Mesenchymal stem cell (in vitro differentiated cells and primary cell): ENCODE measurements at regions not wholly inside any gene's neighbourhood (a gene's known extent, or its start where the extent isn't known, plus 50 kb on each side); places are given as distances from the start of the nearest gene placed in this dataset.

Source experiments
- DNase-seq: peaks from one replicate; pipeline ENCODE4 v3.0.0-alpha.2; 2013
- H2AFZ ChIP-seq: one replicate; pipeline ENCODE4 v1.6.1; 2013; ENCODE audit warnings: low read depth, mild to moderate bottlenecking, control low read depth, inconsistent platforms, low read length, moderate library complexity
- H2AK5ac ChIP-seq: 2 replicates; pipeline ENCODE4 v1.6.1; 2013; ENCODE audit warnings: low read length, moderate library complexity, mild to moderate bottlenecking, inconsistent platforms; ENCODE audit not compliant: severe bottlenecking
- H2BK120ac ChIP-seq: one replicate; pipeline ENCODE4 v1.6.1; 2013; ENCODE audit warnings: low read depth, mild to moderate bottlenecking, inconsistent platforms, low read length, moderate library complexity
- H2BK12ac ChIP-seq, 2 experiments: one replicate each; pipeline ENCODE4 v1.6.1; 2013; ENCODE audit warnings: inconsistent platforms in 2 of 2, low read length in 2 of 2, mild to moderate bottlenecking in 2 of 2, moderate library complexity in 2 of 2, control low read depth in 1 of 2
- H2BK15ac ChIP-seq: one replicate; pipeline ENCODE4 v1.6.1; 2013; ENCODE audit warnings: mild to moderate bottlenecking, low read depth, inconsistent platforms; ENCODE audit not compliant: poor library complexity, severe bottlenecking
- H2BK5ac ChIP-seq: 2 replicates; pipeline ENCODE4 v1.6.1; 2013; ENCODE audit warnings: low read depth, mild to moderate bottlenecking, low read length, control low read depth, inconsistent platforms; ENCODE audit not compliant: poor library complexity, severe bottlenecking
- H3K14ac ChIP-seq, 2 experiments: one replicate each; pipeline ENCODE4 v1.6.1; 2013; ENCODE audit warnings: inconsistent platforms in 2 of 2, low read length in 2 of 2, control low read depth in 1 of 2, mild to moderate bottlenecking in 1 of 2, moderate library complexity in 1 of 2
- H3K18ac ChIP-seq, 2 experiments: one replicate each; pipeline ENCODE4 v1.6.1; 2013; ENCODE audit warnings: inconsistent platforms in 2 of 2, low read length in 2 of 2, control low read depth in 1 of 2, low read depth in 1 of 2, mild to moderate bottlenecking in 1 of 2
- H3K23ac ChIP-seq, 2 experiments: one replicate each; pipeline ENCODE4 v1.6.1; 2013; ENCODE audit warnings: inconsistent platforms in 2 of 2, low read length in 2 of 2, mild to moderate bottlenecking in 2 of 2, moderate library complexity in 2 of 2, control low read depth in 1 of 2
- H3K27ac ChIP-seq: 2 replicates; pipeline ENCODE4 v1.5.1; 2013; ENCODE audit warnings: mild to moderate bottlenecking, moderate library complexity, low read length, control low read depth, inconsistent platforms; ENCODE audit not compliant: poor library complexity, severe bottlenecking
- H3K27me3 ChIP-seq, 2 experiments: 2 replicates each; pipeline versions ENCODE4 v1.6.1 to v1.7.0; 2013; ENCODE audit warnings: low read length in 2 of 2, mild to moderate bottlenecking in 2 of 2, moderate library complexity in 2 of 2, control low read depth in 1 of 2, inconsistent platforms in 1 of 2; ENCODE audit not compliant: control insufficient read depth in 1 of 2, insufficient read depth in 1 of 2
- H3K36me3 ChIP-seq, 2 experiments: 2 replicates each; pipeline versions ENCODE4 v1.6.1 to v1.7.0; 2013; ENCODE audit warnings: low read length in 2 of 2, control low read depth in 1 of 2, inconsistent platforms in 1 of 2, low read depth in 1 of 2, mild to moderate bottlenecking in 1 of 2; ENCODE audit not compliant: insufficient read depth in 2 of 2, control insufficient read depth in 1 of 2
- H3K4ac ChIP-seq, 2 experiments: one replicate each; pipeline ENCODE4 v1.6.1; 2013; ENCODE audit warnings: inconsistent platforms in 2 of 2, low read length in 2 of 2, mild to moderate bottlenecking in 2 of 2, moderate library complexity in 2 of 2, control low read depth in 1 of 2, low read depth in 1 of 2
- H3K4me1 ChIP-seq: 2 replicates; pipeline ENCODE4 v1.6.1; 2013; ENCODE audit warnings: low read depth, low read length, control low read depth; ENCODE audit not compliant: control insufficient read depth, insufficient read depth
- H3K4me2 ChIP-seq: 2 replicates; pipeline ENCODE4 v1.6.1; 2013; ENCODE audit warnings: low read length, mild to moderate bottlenecking, inconsistent platforms; ENCODE audit not compliant: poor library complexity, severe bottlenecking
- H3K4me3 ChIP-seq, 2 experiments: 2 replicates each; pipeline versions ENCODE4 v1.5.1 to v1.7.0; 2013; ENCODE audit warnings: low read length in 2 of 2, mild to moderate bottlenecking in 2 of 2, control low read depth in 1 of 2, low read depth in 1 of 2; ENCODE audit not compliant: insufficient read depth in 1 of 2
- H3K79me1 ChIP-seq: replicated peaks from 2 replicates; pipeline ENCODE4 v1.6.1; 2013; ENCODE audit warnings: mild to moderate bottlenecking, control low read depth, low read length, inconsistent platforms; ENCODE audit not compliant: poor library complexity, severe bottlenecking
- H3K9ac ChIP-seq: 2 replicates; pipeline ENCODE4 v1.7.0; 2013; ENCODE audit warnings: mild to moderate bottlenecking, low read length, moderate library complexity
- H3K9me3 ChIP-seq: 2 replicates; pipeline ENCODE4 v1.7.0; 2013; ENCODE audit warnings: mild to moderate bottlenecking, low read length; ENCODE audit not compliant: control insufficient read depth
- H4K8ac ChIP-seq: one replicate; pipeline ENCODE4 v1.6.1; 2013; ENCODE audit warnings: inconsistent platforms, mild to moderate bottlenecking, low read length, moderate library complexity
- H4K91ac ChIP-seq: one replicate; pipeline ENCODE4 v1.6.1; 2013; ENCODE audit warnings: mild to moderate bottlenecking, low read length, inconsistent platforms
- WGBS: methylation state at CpG from one replicate; pipeline ENCODE4 v1.1.7; 2013; ENCODE audit warnings: mixed read lengths; 5-methylcytosine and 5-hydroxymethylcytosine counted together

DNA sequence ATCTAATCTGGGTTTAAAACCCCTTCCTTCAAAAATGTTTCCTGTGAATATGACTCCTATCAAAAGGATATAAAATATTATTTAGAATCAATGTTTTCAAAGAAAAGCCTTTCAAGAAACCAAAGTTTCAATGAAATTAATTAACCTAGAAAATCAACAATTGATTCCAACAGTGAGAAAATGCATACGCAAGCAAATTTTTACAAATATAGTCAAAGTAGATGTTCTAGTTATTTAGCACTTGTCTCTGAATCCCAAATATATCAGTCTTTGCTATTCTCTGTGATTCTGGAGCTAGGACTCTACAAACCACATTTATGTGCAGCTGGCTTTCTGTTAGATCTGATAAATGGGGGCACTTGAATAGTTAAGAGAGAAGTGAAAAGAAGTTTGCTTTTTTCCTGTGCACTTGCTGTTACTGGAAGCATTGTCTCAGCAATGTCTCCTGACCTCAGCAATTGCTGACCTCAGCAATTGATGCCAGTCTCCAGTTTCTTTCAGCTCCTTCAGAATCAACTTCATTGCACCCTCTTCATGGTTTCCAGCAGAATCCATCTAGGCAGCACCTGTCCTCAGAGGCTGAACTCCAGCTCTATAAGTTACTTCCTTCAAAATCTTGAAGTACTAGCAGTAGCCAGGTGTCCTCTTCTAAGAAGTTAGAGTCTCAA lies 879.9 kb upstream of the LRRN3 start:
- Histone ChIP-seq H2BK5ac (no peak overlapping the region), H3K4me3 (no peak overlapping the region), H2BK12ac (no peak overlapping the region), H3K27ac (no peak overlapping the region), H3K9ac (no peak overlapping the region), H2AFZ (no peak overlapping the region), H4K91ac (no peak overlapping the region), H3K9me3 (peaks cover 9% of the 10 kb centered on the region), H3K36me3 (no peaks in the 10 kb centered on the region), H2BK15ac (no peak overlapping the region), H4K8ac (no peak overlapping the region), H3K27me3 (no peaks in the 10 kb centered on the region), H3K18ac (no peak overlapping the region), H3K79me1 (no peaks in the 10 kb centered on the region), H3K4ac (no peak overlapping the region), H3K4me2 (no peak overlapping the region), H2AK5ac (no peak overlapping the region), H3K23ac (no peak overlapping the region), H2BK120ac (no peak overlapping the region), H3K14ac (no peak overlapping the region), H3K4me1 (peaks cover 2% of the 10 kb centered on the region)
- no peak for DNase-seq
- no CpG with 5 or more reads among the region's 1 CpG for WGBS

DNA sequence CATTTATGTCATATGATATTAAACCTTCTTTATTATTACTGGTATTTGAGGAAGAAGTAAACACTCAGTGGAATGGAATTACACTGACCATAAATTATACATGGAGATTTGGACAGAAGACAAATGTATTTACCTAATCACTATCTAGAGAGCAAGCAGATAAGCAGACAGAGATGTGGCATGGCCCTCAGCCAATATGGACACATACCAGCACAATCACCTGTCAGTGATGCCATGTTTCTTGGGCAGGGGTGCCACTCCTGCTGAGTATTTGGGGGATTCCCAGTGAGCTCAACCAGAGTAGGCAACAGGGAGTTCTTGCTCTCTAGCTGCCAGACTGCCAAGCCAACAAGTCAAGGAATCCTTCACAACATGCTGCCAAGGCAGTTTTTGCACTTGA lies 866.3 kb upstream of the LRRN3 start:
- no peak overlapping the region for H3K14ac ChIP-seq
- H3K4me3 ChIP-seq: no peak overlapping the region
- no peaks in the 10 kb centered on the region for H3K4me1 ChIP-seq
- no peak overlapping the region for H2BK15ac ChIP-seq
- no peaks in the 10 kb centered on the region for H3K27me3 ChIP-seq
- no peak for DNase-seq
- H2BK5ac ChIP-seq: no peak overlapping the region
- H2BK12ac ChIP-seq: no peak overlapping the region
- no peak overlapping the region for H2AK5ac ChIP-seq
- no peak overlapping the region for H2AFZ ChIP-seq
- H3K36me3 ChIP-seq: no peaks in the 10 kb centered on the region
- no peak overlapping the region for H3K4ac ChIP-seq
- H3K18ac ChIP-seq: no peak overlapping the region
- H2BK120ac ChIP-seq: no peak overlapping the region
- peak overlapping the region; percentile 11 for H4K91ac ChIP-seq
- H3K79me1 ChIP-seq: no peaks in the 10 kb centered on the region
- H3K27ac ChIP-seq: no peak overlapping the region
- H3K4me2 ChIP-seq: no peak overlapping the region
- no peak overlapping the region for H4K8ac ChIP-seq
- H3K9me3 ChIP-seq: peaks cover 11% of the 10 kb centered on the region
- no peak overlapping the region for H3K23ac ChIP-seq
- no peak overlapping the region for H3K9ac ChIP-seq

DNA sequence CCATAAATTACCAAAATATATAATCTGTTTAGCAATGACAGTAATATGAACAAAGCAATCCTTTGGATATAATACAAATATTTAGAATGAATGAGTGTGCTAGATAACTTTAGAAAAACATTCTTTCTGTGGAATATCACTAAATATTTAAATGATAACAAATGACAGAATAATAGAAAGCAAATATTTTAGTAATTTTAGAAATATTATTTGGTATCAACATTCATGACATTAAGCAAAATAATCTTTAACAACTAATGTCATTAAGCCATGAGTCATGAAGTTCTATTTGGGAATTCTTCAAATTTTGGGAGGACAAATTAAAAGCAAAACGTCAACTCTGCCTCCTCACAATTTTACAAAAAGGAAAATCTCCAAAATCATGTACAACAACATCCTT lies 844.8 kb upstream of the LRRN3 start:
- H2BK12ac ChIP-seq: no peak overlapping the region
- no CpG with 5 or more reads among the region's 1 CpG for WGBS
- H2AK5ac ChIP-seq: no peak overlapping the region
- H3K23ac ChIP-seq: no peak overlapping the region
- no peak for DNase-seq
- no peak overlapping the region for H3K4me2 ChIP-seq
- H3K9ac ChIP-seq: no peak overlapping the region
- no peak overlapping the region for H3K18ac ChIP-seq
- H3K36me3 ChIP-seq: no peaks in the 10 kb centered on the region
- no peak overlapping the region for H2AFZ ChIP-seq
- no peak overlapping the region for H3K4me3 ChIP-seq
- no peaks in the 10 kb centered on the region for H3K79me1 ChIP-seq
- H2BK120ac ChIP-seq: no peak overlapping the region
- no peak overlapping the region for H3K27ac ChIP-seq
- no peaks in the 10 kb centered on the region for H3K27me3 ChIP-seq
- no peak overlapping the region for H2BK15ac ChIP-seq
- no peak overlapping the region for H4K8ac ChIP-seq
- H2BK5ac ChIP-seq: no peak overlapping the region
- H3K9me3 ChIP-seq: no peaks in the 10 kb centered on the region
- H3K14ac ChIP-seq: no peak overlapping the region
- no peak overlapping the region for H3K4ac ChIP-seq
- H4K91ac ChIP-seq: no peak overlapping the region
- H3K4me1 ChIP-seq: no peaks in the 10 kb centered on the region

DNA sequence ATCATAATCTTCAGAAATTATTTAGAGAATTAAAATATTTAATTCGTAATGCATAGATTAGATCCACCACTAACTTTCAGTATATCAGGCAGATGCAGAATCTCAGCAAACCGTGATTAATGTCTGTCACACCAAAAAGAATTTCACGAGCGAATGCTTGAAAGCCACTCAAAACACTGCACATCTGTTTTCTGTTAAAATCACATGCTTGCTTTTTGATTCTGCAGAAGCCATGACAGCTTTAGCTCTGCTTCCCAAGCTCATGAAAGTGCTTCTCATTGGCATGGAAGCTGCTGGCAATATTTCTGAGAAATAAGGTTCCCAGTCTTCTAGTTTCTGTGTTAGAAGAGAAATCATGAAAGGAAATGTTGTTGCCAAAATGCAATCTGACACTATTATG lies 837.8 kb upstream of the LRRN3 start:
- Histone ChIP-seq H3K4me3 (no peak overlapping the region), H2BK5ac (no peak overlapping the region), H3K4me2 (no peak overlapping the region), H3K9me3 (no peaks in the 10 kb centered on the region), H4K91ac (no peak overlapping the region), H3K27me3 (no peaks in the 10 kb centered on the region), H3K18ac (no peak overlapping the region), H3K14ac (no peak overlapping the region), H2BK120ac (no peak overlapping the region), H3K4me1 (no peaks in the 10 kb centered on the region), H2BK15ac (no peak overlapping the region), H2AK5ac (no peak overlapping the region), H4K8ac (no peak overlapping the region), H3K23ac (no peak overlapping the region), H3K27ac (no peak overlapping the region), H2BK12ac (no peak overlapping the region), H2AFZ (no peak overlapping the region), H3K79me1 (no peaks in the 10 kb centered on the region), H3K9ac (no peak overlapping the region), H3K36me3 (no peaks in the 10 kb centered on the region), H3K4ac (no peak overlapping the region)
- DNase-seq: no peak
- WGBS: 59% methylated on average over 4 of the region's 4 CpGs
